Stimulated activated CD4-positive, alpha-beta T cell treated with anti-CD3 and anti-CD28 coated beads, Interleukin-1b, Interleukin-23, amount 100 ng/mL, for 4 hours (primary cell): ENCODE measurements at regions not wholly inside any gene's neighbourhood (a gene's known extent, or its start where the extent isn't known, plus 50 kb on each side); places are given as distances from the start of the nearest gene placed in this dataset.

ENCODE experiments used
- DNase-seq, 2 donors: peaks; one replicate each; pipeline ENCODE4 v3.0.0-alpha.2; 2020; ENCODE audit warnings: low read depth in 2 of 2

GRCh38 chr6:44531442-44532015 lies 144.0 kb downstream of the CDC5L start:
- no peak for DNase-seq

- no peak for DNase-seq
Observed at GRCh38 chr6:44533421-44533820, 145.9 kb downstream of the CDC5L start.

GRCh38 chr6:44534291-44534690 lies 146.8 kb downstream of the CDC5L start:
- DNase-seq: no peak

GRCh38 chr6:44535446-44535845 lies 147.9 kb downstream of the CDC5L start:
- no peak for DNase-seq

DNA sequence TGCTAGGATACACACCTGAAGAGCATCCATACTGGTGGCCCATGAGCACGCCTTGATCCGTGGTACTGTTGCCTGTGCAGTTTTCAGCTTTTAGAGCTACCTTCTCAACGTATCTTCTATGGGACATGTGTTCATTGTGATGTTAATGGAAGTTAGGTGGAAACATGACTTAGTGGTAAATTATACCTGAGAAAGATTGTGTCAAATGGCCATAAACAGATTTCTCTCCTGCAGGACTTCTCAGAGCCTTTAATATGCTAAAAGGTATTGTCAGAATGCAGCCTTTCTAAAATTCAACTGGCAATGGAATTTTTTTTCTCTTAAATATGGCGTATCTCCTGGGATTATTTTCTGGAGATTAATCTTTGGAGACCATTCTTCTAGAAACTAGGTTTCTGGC lies 148.5 kb downstream of the CDC5L start:
- DNase-seq: no peak

DNA sequence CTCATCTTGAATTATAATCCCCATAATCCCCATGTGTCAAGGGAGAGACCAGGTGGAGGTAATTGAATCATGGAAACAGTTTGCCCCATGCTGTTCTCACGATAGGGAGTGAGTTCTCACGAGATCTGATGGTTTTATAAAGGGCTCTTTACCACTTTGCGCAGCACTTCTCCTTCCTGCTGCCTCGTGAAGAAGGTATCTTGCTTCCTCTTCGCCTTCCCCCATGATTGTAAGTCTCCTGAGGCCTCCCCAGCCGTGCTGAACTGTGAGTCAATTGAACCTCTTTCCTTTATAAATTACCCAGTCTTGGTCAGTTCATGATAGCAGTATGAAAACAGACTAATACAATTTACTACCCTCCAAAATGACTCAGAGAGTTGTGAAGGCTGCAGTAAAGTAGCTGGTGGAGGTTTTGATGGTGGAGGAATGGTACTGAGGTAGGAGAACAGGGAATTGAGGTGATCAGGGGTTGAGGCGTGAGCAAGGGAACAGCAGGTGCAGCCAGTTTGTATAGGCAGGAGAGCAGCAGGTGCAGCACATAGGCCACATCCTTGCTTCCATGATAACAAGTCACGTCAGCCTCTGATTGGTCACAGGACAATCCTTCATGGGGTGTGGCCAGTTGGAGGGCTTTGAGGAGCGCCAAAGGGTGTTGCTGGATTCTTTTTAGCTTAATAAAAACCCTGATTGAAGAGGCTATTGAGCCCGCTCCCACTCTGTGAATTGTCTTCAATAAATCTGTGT lies 150.0 kb downstream of the CDC5L start:
- DNase-seq: no peak

DNA sequence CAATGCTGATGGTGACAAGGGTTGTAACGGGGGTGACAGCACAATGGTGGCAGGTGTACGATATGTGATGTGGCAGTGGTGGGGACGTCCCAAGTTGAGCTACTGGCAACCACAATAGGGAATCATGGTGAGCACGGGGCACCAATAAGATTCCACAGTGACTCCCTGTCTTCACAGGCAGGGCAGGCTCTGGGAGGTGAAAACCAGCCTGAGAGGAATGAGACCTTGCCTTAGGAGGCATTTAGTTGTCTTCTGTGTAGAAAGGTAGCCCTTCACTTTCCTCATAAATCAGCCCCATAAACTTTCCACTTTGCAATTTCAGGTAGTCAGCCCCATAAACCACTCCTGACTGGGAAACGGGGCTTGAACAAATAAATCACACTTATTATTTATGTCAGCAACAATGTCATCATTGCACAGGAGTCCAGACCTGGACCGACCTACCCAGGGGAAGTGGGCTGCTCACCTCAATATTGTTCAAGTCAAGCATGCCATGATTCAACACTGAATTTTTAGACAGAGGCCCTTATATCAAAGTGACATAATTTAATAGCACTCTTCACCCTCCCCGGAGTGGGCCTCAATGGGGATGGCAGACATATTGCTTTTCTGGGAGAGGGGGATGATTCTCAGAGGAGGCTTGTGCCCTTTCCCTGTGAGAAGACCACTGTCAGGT lies 150.8 kb downstream of the CDC5L start:
- no peak for DNase-seq

DNA sequence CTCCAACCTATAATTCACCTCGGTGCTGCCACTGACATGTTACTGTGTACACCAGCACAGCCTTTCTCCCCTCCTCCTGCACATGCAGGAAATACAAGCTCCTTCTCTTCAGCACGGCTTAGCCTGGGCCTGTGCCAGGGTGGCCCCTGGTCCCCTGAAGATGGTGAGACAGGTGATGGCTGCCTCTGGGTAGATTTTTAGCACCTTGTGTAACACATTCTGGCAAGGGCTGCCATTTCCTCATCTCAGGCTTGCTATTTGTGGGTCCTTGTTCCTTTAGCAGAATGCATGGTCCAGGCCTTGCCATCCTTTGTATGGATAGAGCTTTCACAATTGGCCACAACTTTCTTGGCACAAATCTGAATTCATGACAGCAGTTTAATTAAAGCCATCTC lies 151.3 kb downstream of the CDC5L start:
- DNase-seq: no peak

GRCh38 chr6:44539701-44540355 lies 152.3 kb downstream of the CDC5L start:
- DNase-seq: no peak

DNA sequence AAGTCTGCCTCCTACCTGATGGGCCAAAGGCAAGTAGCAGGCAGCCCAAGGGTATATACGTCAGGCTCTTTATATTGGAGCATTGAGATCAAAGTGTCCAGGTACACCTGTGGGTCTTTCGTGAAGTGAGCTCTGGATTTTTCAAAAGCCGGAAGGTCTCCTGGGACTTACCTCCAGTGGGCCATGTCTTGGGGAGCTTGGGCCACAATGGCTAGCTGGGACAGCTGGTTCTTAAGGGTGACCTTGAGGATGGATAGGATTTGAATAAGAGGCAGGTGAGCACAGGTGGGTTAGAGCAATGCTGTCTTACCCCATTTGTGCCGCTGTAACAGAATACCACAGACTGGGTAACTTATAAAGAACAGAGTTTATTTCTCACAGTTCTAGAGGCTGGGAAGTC lies 153.4 kb downstream of the CDC5L start:
- DNase-seq: no peak

- no peak for DNase-seq
Observed at GRCh38 chr6:44542401-44543116, 155.1 kb downstream of the CDC5L start.

DNA sequence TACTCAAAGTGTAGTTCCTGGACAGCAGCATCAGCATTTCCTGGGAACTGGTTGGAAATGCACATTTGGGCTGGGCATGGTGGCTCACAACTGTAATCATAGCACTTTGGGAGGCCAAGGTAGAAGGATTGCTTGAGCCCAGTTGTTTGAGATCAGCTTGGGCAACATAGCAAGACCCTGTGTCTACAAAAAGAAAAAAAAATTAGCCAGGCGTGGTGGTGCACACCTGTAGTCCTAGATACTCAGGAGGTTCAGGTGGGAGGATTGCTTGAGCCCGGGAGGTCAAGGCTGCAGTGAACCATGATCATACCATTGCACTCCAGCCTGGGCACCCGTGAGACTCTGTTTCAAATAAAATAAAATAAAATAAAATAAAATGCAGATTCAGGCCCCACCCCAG lies 156.2 kb downstream of the CDC5L start:
- DNase-seq: no peak

GRCh38 chr6:44545224-44545623 lies 157.7 kb downstream of the CDC5L start:
- no peak for DNase-seq

- DNase-seq: no peak
Observed at GRCh38 chr6:44548319-44548718, 160.8 kb downstream of the CDC5L start.

DNA sequence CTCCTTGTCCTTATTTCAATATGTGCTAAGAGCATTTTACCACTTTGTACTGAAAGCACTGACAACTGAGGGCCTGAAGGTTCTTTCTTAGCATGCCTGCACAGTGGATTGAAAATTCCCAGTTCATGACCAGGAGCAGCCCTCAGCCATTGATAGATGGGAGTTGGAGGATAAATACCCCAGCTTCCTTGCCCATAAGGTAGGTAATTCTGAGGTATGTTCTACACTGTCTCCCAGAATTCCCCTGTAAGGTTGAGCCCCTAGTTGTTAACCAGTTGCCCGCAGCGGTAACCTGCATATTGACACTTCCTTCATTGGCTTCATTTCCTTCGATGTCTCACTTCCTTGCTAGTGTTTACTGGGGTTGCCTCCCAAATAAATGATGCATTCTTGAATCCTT lies 162.0 kb downstream of the CDC5L start:
- no peak for DNase-seq

DNA sequence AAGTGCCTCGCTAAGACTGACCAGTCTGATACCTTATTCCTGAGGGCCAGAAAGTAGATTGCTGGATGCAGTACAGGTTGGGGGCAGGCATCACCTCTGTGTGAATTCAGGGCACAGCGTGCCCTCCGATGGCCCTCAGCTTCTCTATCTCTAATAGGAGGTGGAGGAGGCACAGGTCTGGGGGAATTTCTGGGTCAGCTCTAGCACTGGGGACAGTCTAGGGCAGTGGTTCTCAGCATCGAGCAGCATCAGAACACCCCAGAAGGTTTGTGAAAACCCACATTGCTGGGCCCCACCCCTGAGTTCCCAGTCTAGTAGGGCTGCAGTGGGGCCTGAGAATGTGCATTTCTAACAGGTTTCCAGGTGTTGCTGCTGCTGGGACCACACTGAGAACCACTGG lies 166.7 kb downstream of the CDC5L start:
- DNase-seq: no peak

DNA sequence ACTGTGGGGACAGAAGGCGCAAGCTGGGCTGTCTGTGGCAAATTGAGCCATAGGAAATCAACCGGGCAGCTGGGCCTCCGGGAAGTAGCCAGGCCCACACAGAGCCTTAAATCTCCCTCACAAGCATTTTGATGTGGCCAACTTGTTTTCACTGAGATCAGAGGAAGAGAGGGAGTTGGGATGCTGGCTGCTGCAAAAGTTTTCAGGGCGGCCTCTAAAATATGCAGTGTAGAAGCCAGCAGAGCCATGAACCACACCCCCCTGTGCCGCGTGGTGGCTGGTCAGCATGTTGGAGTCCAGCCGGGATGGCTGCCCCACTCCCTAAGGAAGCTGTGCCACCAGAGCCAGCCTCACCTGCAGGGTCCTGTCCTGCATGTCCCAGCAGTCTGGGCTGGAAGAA lies 167.4 kb downstream of the CDC5L start:
- DNase-seq: no peak

- DNase-seq: no peak
Observed at GRCh38 chr6:44556046-44556445, 168.5 kb downstream of the CDC5L start.

- DNase-seq: no peak
Observed at GRCh38 chr6:44558024-44558831, 170.7 kb downstream of the CDC5L start.

DNA sequence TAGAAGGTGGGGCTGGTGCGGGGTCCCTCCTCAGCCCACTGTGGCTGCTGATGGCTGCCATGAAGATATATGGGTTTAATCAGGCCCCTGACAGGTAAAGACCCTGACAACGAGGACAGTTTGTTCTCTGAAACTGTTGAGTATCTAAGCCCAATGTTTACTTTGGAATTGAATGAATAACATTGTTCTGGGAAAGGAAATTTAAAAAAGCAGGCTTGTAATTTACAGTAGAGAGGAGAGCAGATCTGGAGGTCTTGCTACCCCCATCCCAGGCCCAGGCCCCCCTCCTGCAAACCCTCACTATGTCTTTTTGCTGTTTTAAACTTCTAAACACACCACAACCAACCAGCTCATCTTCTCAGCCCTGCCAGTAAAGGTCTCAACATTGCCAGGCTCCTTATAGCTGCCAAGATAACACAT lies 171.3 kb downstream of the CDC5L start:
- DNase-seq: no peak
